Mesendoderm (in vitro differentiated cells): ENCODE measurements at regions not wholly inside any gene's neighbourhood (a gene's known extent, or its start where the extent isn't known, plus 50 kb on each side); places are given as distances from the start of the nearest gene placed in this dataset.

Experiments used
- DNase-seq: peaks from one replicate; pipeline ENCODE4 v3.0.0; 2013
- H2AK5ac ChIP-seq: 2 replicates; pipeline ENCODE4 v1.6.1; 2013; ENCODE audit warnings: low read length, inconsistent platforms
- H2BK120ac ChIP-seq: 2 replicates; pipeline ENCODE4 v1.6.1; 2013; ENCODE audit warnings: low read depth, mild to moderate bottlenecking, low read length, moderate library complexity, mixed read lengths
- H2BK15ac ChIP-seq: replicated peaks from 2 replicates; pipeline ENCODE4 v1.6.1; 2013; ENCODE audit warnings: low read depth, mild to moderate bottlenecking, moderate library complexity
- H2BK5ac ChIP-seq: 2 replicates; pipeline ENCODE4 v1.6.1; 2013; ENCODE audit warnings: low read length, inconsistent platforms
- H3K18ac ChIP-seq: 2 replicates; pipeline ENCODE4 v1.6.1; 2013; ENCODE audit warnings: mild to moderate bottlenecking, low read length, mixed read lengths
- H3K23ac ChIP-seq: one replicate; pipeline ENCODE4 v1.6.1; 2013; ENCODE audit warnings: low read length
- H3K27ac ChIP-seq: 2 replicates; pipeline ENCODE4 v1.5.1; 2013; ENCODE audit warnings: low read depth, mild to moderate bottlenecking, inconsistent platforms, low read length, moderate library complexity
- H3K27me3 ChIP-seq: 2 replicates; pipeline ENCODE4 v1.6.1; 2013; ENCODE audit warnings: low read length, control low read depth, mild to moderate bottlenecking, inconsistent platforms; ENCODE audit not compliant: insufficient read depth, poor library complexity
- H3K36me3 ChIP-seq: 2 replicates; pipeline ENCODE4 v1.6.1; 2013; ENCODE audit warnings: low read length, inconsistent platforms; ENCODE audit not compliant: control insufficient read depth, insufficient read depth
- H3K4ac ChIP-seq: one replicate; pipeline ENCODE4 v1.6.1; 2013; ENCODE audit warnings: low read depth, mild to moderate bottlenecking, low read length, moderate library complexity
- H3K4me1 ChIP-seq: 2 replicates; pipeline ENCODE4 v1.6.1; 2013; ENCODE audit warnings: low read depth, low read length, inconsistent platforms; ENCODE audit not compliant: control insufficient read depth
- H3K4me2 ChIP-seq: 2 replicates; pipeline ENCODE4 v1.6.1; 2013; ENCODE audit warnings: low read length
- H3K4me3 ChIP-seq: 2 replicates; pipeline ENCODE4 v1.5.1; 2013; ENCODE audit warnings: mild to moderate bottlenecking, low read length
- H3K56ac ChIP-seq: one replicate; pipeline ENCODE4 v1.6.1; 2013; ENCODE audit warnings: low read length
- H3K79me1 ChIP-seq: 2 replicates; pipeline ENCODE4 v1.6.1; 2013; ENCODE audit warnings: low read length, inconsistent platforms
- H3K79me2 ChIP-seq: 2 replicates; pipeline ENCODE4 v1.6.1; 2013; ENCODE audit warnings: mild to moderate bottlenecking, low read length; ENCODE audit not compliant: control insufficient read depth, insufficient read depth
- H3K9ac ChIP-seq: 2 replicates; pipeline ENCODE4 v1.6.1; 2013; ENCODE audit warnings: low read length, inconsistent platforms
- H4K5ac ChIP-seq: one replicate; pipeline ENCODE4 v1.6.1; 2013; ENCODE audit warnings: low read length
- H4K8ac ChIP-seq: one replicate; pipeline ENCODE4 v1.6.1; 2013; ENCODE audit warnings: low read depth, mild to moderate bottlenecking, control low read depth, low read length, moderate library complexity
- WGBS: extraction: QIAGEN DNeasy Blood & Tissue Kit; methylation state at CpG from one replicate; pipeline ENCODE4 v1.1.7; 2013; ENCODE audit warnings: low lambda C conversion rate, missing lambda C conversion rate; ENCODE audit not compliant: insufficient coverage; ENCODE audit errors: extremely low coverage; 5-methylcytosine and 5-hydroxymethylcytosine counted together

DNA sequence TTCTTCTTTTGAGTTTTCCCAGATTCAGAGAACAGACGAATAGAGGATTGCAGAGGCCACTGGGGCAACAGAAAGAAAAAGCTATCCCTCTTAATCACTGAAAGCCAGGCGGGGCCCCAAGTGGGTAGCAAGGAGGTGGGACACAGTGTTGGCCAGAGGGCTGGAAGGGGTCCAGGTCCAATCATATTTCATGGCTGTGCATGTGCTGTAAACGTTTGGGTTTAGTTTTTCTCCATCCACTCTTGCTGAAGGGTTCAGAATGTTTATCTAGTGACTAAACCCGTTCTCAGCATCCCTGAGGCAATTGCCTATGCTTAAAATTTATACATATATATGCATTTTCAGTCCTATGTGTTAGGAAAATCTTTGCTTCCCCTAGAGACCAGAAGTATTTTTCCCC is 99.4 kb upstream of the EPHA4 start:
- WGBS: no CpG with 5 or more reads among the region's 4 CpGs
- Histone ChIP-seq H2BK15ac (no peak overlapping the region), H3K27ac (no peak overlapping the region), H3K79me1 (no peaks in the 10 kb centered on the region), H4K5ac (no peak overlapping the region), H3K36me3 (no peaks in the 10 kb centered on the region), H3K9ac (no peak overlapping the region), H3K27me3 (no peaks in the 10 kb centered on the region), H3K56ac (no peak overlapping the region), H2BK120ac (no peak overlapping the region), H3K18ac (no peak overlapping the region), H2BK5ac (no peak overlapping the region), H3K4me3 (no peak overlapping the region), H3K4me1 (no peaks in the 10 kb centered on the region), H3K4me2 (no peak overlapping the region), H3K23ac (no peak overlapping the region), H3K4ac (no peak overlapping the region), H4K8ac (no peak overlapping the region), H3K79me2 (no peaks in the 10 kb centered on the region), H2AK5ac (no peak overlapping the region)
- DNase-seq: no peak

GRCh38 chr2:221662689-221663391 is 90.7 kb upstream of the EPHA4 start:
- Histone ChIP-seq H3K4me2 (no peak overlapping the region), H3K9ac (no peak overlapping the region), H4K5ac (no peak overlapping the region), H4K8ac (no peak overlapping the region), H3K27me3 (no peaks in the 10 kb centered on the region), H3K18ac (no peak overlapping the region), H2BK15ac (no peak overlapping the region), H3K4me1 (no peaks in the 10 kb centered on the region), H3K79me2 (no peaks in the 10 kb centered on the region), H3K4ac (no peak overlapping the region), H3K23ac (no peak overlapping the region), H3K36me3 (no peaks in the 10 kb centered on the region), H3K4me3 (no peak overlapping the region), H3K27ac (no peak overlapping the region), H3K56ac (no peak overlapping the region), H2BK5ac (no peak overlapping the region), H3K79me1 (no peaks in the 10 kb centered on the region), H2AK5ac (no peak overlapping the region), H2BK120ac (no peak overlapping the region)
- no peak for DNase-seq
- no CpG with 5 or more reads among the region's 3 CpGs for WGBS

DNA sequence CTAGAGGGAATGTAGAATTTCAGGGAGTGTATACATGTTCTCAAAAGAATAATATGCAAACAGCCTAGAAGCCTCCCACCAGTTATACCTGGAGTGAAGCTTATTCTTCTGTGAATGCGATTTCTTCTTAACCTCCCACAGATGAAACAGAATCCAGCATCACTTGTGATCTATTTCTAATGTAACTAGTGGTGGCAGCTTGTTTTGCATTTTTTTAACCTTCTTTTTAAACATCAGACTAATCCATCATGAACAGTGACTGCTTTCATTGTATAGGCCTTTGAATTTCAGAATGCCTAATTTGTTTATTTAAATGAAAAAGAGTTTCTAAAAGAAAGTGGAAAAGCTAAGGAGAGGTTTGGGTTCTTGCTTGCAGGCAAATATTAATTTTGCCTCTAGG is 85.7 kb upstream of the EPHA4 start:
- no CpG with 5 or more reads among the region's 1 CpG for WGBS
- H3K79me2 ChIP-seq: no peaks in the 10 kb centered on the region
- H3K4me1 ChIP-seq: no peaks in the 10 kb centered on the region
- H3K79me1 ChIP-seq: no peaks in the 10 kb centered on the region
- DNase-seq: no peak
- H3K4me3 ChIP-seq: no peak overlapping the region
- H2AK5ac ChIP-seq: no peak overlapping the region
- no peak overlapping the region for H3K23ac ChIP-seq
- H3K36me3 ChIP-seq: no peaks in the 10 kb centered on the region
- no peaks in the 10 kb centered on the region for H3K27me3 ChIP-seq
- no peak overlapping the region for H3K56ac ChIP-seq
- H3K27ac ChIP-seq: no peak overlapping the region
- no peak overlapping the region for H2BK120ac ChIP-seq
- H3K18ac ChIP-seq: no peak overlapping the region
- no peak overlapping the region for H3K9ac ChIP-seq
- no peak overlapping the region for H2BK15ac ChIP-seq
- no peak overlapping the region for H3K4me2 ChIP-seq
- H4K8ac ChIP-seq: no peak overlapping the region
- H3K4ac ChIP-seq: no peak overlapping the region
- H2BK5ac ChIP-seq: no peak overlapping the region
- H4K5ac ChIP-seq: no peak overlapping the region

GRCh38 chr2:221655300-221655699 is 83.2 kb upstream of the EPHA4 start:
- no peak overlapping the region for H3K4me2 ChIP-seq
- H4K5ac ChIP-seq: no peak overlapping the region
- no peak overlapping the region for H2BK15ac ChIP-seq
- no peaks in the 10 kb centered on the region for H3K79me1 ChIP-seq
- no peak overlapping the region for H3K4ac ChIP-seq
- no peak overlapping the region for H4K8ac ChIP-seq
- H3K79me2 ChIP-seq: no peaks in the 10 kb centered on the region
- H3K4me3 ChIP-seq: no peak overlapping the region
- H3K23ac ChIP-seq: no peak overlapping the region
- no peak overlapping the region for H3K56ac ChIP-seq
- WGBS: no CpG with 5 or more reads among the region's 3 CpGs
- no peak overlapping the region for H3K27ac ChIP-seq
- no peak for DNase-seq
- H3K4me1 ChIP-seq: no peaks in the 10 kb centered on the region
- no peaks in the 10 kb centered on the region for H3K36me3 ChIP-seq
- H3K18ac ChIP-seq: no peak overlapping the region
- H2AK5ac ChIP-seq: no peak overlapping the region
- no peak overlapping the region for H2BK5ac ChIP-seq
- no peak overlapping the region for H3K9ac ChIP-seq
- H2BK120ac ChIP-seq: no peak overlapping the region
- H3K27me3 ChIP-seq: no peaks in the 10 kb centered on the region

GRCh38 chr2:221653182-221653581 is 81.1 kb upstream of the EPHA4 start:
- no peak overlapping the region for H2BK15ac ChIP-seq
- H3K56ac ChIP-seq: no peak overlapping the region
- no peak overlapping the region for H2BK120ac ChIP-seq
- WGBS: no CpG with 5 or more reads among the region's 1 CpG
- H3K9ac ChIP-seq: no peak overlapping the region
- H4K8ac ChIP-seq: no peak overlapping the region
- no peaks in the 10 kb centered on the region for H3K79me1 ChIP-seq
- no peaks in the 10 kb centered on the region for H3K36me3 ChIP-seq
- no peak overlapping the region for H3K4me2 ChIP-seq
- H3K4ac ChIP-seq: no peak overlapping the region
- H2AK5ac ChIP-seq: no peak overlapping the region
- peak; percentile 29 for DNase-seq
- no peak overlapping the region for H3K4me3 ChIP-seq
- no peak overlapping the region for H3K23ac ChIP-seq
- H3K79me2 ChIP-seq: no peaks in the 10 kb centered on the region
- H3K27me3 ChIP-seq: no peaks in the 10 kb centered on the region
- no peak overlapping the region for H3K27ac ChIP-seq
- no peak overlapping the region for H3K18ac ChIP-seq
- H2BK5ac ChIP-seq: no peak overlapping the region
- H4K5ac ChIP-seq: no peak overlapping the region
- no peaks in the 10 kb centered on the region for H3K4me1 ChIP-seq
